ENCODE measurements at regions not wholly inside any gene's neighbourhood (a gene's known extent, or its start where the extent isn't known, plus 50 kb on each side); places are given as distances from the start of the nearest gene placed in this dataset.

DNA sequence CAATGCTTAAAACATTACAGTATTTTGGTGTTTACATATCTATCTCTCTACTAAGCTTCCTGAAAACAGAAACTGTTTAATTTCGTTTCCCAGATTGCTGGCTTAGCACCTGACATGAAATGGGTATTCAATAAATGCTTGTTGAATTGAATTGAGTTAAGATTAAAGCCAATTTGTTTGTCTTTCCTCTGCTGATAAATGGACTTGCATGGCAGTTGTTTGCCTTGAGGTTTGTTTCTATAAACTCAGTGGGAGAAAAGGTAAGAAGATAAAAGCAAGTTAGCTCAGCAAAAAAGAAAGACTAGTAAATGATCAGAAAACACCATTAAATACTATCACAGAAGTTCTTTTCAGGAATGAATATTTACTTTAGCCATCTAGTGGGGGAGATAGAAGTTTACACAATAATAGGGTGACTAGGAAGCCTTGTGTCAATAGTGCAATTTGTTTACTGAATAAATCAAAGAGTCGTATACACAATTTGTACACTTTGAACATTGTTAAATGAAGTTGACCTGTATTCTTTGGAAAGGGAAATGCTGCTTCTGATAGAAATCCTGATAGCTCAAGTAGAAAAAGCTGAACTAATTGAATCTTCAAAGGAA is 754.5 kb upstream of the FAM98A start:
- DNase-seq: no peak

DNA sequence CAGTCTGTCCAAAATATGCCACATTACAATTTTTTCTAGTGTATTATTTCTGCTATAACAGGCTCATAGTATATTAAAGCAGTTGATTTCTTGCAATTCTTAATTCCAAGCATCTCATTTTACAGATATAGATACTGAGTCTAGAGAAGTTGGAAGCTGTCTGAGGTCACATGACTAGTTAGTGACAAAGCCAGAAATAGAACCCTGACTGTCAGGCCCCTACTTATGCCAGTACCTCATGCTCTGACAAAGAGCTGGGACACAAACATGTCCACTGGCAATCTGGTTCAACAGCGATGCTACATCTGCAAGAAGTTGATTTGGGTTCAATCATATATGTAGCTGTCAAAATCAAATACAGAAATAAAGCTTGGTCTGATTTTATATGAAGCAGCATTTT is 750.4 kb upstream of the FAM98A start:
- no peak for DNase-seq

DNA sequence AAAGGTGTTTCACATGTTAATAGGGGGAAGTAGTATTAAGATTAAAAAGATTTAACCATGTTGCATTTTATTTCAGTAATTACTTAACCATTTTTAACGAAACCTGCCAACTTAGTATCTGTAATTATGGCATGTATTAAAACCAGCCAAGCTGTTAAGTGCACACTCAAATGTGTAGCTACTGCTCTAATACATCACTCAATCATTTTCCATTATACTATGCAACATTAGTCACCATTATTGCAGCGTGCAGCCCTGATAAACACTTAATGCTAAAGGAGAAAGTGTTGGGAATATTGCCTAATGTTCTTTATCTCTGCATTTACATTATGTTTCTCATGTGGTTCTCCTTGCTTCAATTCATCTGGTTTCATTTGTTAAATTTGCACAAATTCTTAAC is 745.9 kb upstream of the FAM98A start:
- no peak for DNase-seq

DNA sequence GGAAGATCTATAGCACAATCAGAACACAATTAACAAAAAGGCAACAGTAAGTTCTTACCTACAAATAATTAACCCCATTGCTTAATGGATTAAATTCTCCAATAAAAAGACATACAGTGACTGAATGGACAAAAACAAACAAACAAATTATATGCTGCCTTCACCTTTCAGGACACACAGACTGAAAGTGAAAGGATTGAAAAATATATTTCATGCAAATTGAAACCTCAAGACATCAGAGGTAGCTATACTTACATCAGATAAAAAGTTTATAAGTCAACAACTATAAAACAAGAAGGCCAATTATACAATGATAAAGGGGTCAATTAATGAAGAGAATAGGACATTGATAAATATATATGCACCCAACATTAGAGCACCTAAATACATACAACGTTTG is 741.2 kb upstream of the FAM98A start:
- no peak for DNase-seq

DNA sequence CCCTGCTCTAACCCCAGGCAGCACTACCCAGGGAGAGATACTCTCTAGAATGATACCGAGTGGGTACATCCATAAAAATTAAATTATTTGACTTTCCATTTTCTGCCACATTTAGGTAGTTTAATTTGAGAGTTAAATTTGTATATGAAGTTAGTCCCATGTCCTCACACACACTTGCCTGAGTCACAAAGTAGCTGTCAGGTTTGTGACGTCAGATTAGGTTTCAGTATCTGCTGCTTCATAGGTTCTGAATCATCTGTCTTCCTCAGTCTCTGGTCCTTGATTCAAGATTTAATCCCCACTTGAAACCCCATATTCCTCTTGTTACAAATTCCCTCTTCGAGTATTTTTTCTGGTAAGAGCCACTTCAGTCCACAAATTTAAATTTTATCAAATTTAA is 738.6 kb upstream of the FAM98A start:
- no peak for DNase-seq

DNA sequence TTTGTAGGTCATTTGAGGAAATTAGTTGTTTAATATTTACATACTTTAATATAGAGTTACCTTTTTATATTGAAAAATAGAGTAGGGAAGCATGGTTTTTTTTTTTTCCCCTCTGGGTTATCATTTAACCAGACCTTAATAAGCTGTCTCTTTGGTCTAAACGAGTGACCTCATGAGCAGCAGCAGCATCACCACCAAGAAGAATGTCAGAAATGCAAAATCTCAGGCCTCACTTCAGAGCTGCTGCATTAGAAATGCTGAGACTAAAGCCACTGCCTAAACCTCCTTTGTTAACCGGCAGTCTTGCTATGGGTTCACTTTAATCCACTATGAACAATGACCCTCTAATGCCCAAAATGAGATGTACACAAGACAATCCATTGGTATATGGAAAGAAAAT is 733.7 kb upstream of the FAM98A start:
- DNase-seq: no peak

DNA sequence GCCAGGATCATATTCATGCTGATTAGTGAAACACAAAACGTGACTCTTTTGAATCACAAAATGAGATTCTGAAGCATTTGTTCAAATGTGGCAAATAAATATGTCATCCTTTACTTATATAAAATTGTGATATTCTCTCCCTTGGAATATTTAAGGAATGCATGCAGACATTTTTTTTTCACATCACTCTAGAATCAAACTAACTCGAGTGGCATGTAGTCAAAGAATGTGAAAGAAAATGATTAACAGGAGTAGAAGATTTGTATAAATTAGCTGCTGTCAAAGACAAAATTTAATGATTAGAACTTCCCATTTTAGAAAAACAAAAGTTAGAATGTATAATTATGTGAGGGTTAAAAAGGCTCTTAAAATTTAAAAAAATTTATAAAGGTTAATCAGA is 721.0 kb upstream of the FAM98A start:
- no peak for DNase-seq

DNA sequence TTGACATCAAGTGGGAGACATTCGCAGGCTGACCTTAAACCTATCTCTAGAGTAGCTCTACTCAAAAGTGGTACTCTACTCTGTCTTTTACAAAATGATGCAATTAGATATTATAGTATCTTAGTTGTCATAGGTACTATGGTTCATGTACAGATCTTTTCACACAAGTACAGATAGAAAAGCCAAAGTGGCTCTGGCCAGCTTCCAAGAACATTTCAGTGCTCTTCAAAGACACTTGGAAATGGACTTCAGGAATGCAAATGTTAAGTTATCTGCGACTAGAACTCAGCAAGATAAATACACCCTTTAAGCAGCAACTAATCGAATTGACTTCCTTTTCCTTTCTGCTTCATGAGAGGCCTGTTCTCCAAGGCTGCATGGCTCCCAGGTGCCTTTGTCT is 718.7 kb upstream of the FAM98A start:
- no peak for DNase-seq

DNA sequence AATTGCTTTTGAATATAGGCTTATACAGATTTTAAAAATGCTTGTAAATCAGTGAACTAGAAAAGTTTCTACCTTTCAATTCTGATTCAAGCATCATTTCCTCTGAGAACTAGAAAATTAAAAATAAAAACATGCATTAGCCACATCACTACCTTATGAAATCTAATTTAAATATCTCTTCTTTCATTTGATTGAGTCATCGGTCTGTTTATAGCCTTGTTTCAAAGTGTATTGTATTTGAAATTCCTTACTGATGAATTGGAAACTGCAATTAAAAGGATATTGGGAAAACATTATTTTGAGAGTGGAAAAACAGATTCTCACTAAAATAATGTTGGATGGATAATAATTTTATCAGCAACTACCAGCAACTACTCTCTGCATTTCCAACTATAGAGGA is 717.7 kb upstream of the FAM98A start:
- DNase-seq: no peak

DNA sequence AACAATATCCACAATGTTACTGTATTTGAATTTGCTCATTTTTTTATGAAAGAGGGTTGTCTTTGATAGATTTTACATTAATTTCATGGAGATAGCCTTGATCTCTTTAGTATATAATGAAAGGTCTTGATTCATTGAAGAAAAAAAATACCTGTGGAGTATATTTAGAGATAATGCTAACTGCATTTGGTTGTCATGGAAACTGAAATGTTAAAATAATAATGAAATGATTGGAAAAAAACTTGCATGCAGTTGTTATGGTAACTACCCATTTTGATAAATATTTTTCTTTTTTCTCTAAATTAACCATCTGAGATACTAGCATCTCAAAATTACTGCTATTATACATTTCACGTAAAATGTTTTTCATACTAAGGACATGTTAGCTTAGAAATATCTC is 712.7 kb upstream of the FAM98A start:
- no peak for DNase-seq

DNA sequence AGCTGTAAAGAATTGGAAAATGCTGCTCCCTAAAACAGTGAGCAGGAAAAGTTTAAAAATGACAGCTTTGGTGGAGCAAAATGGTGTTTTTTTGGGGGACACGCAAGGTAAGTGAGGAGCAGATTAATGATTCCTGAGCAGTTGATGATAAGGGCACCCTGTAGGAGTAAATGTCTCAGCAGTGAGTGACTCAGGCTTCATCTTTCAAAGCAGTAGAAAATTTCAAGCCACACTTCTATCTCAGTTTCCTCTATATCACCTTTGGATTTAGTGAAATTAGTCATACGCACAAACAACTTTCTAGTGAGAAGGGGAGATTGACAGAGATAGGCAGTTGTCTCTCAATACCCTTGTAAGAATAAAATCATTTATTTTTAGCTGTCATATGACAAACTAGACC is 709.0 kb upstream of the FAM98A start:
- DNase-seq: no peak

DNA sequence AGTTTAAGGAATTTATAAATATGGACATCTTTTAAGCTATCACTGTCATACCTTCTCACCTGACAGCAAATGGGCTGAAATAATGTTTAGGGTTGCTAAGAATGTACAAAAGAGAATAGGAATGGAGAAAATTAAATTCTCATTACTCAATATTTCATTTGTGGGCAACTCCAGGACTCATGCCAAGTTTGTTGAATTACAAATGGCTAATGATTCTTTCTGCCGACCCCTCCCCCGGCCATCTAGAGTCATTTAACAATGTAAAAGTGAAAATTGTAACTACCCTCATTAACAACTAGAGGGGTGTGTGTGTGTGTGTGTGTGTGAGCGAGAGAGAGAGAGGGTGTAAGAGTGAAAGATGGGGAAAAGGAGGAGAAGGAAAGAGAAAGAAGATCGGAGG is 708.5 kb upstream of the FAM98A start:
- DNase-seq: no peak

DNA sequence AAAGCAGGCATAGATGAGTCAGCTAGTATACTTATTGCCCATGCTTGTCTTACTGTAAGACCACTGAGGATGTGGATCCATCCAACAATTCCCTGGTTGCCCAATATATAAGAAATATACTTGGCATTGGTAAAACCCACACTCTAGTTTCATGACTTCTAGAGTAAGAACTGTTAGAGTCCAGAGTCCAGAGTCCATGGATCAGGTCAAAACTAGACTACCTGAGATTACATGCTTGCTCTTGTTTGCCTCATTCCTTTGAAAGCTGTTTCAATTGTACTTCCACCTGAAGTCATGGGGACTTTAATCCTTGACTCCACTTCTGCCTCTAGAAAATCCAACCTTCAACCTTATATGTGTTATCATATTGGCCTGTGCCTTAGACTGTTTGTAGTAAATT is 707.6 kb upstream of the FAM98A start:
- no peak for DNase-seq

DNA sequence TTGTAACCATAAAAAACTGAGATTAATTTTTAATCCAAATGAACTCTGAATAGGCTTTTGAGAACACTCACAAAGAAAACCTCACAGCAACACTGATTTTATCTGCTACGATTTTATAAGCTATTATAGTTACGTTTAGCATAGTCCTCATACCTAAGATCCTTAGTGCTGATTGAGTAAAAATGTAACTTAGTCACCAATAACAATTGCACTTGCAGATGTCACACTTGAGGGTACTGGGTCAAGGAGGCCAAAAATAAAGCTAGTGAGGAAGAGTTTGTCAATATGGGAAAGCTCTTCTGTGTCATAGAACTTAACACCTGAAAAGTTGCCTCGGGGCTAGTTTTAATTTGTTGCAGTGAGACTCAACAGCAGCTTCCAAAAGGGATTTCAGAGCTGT is 706.5 kb upstream of the FAM98A start:
- DNase-seq: no peak

DNA sequence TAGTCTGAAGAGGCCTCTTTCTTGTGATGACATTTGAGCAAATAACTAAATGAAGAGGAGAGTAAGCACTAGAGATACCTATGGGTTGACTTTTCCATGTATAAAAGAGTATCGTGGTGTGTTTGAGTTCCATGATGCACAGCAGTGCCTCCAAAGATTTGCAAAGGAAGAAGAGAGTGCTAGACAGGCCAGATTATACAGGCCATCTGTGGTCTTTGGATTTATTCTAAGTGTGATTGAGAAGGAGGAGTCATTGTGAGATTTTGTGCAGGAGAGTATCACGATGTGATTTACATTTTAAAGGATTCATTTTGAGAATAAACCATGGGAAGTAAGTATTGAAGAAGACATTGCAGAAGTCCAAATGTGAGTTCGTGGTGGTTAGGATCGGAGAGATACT is 695.9 kb upstream of the FAM98A start:
- DNase-seq: no peak

DNA sequence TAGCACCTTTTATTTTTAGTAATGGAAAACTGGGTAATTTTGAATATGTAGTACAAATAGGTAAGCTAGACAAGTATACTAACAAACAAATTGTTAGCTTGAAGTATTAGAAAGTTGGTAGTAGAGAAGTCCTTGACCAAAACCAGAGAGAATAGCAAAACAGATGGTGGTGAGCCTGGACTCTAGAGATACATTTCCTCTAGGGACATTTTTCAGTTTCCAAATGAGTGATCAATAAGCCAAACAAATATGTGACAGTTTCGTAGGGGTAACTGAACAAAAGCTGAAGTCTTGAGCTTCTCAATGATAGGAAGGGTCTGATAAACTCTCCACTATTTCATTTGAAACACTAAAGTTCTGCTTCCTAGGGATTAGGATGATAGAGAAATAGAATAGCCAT is 692.0 kb upstream of the FAM98A start:
- DNase-seq: no peak

DNA sequence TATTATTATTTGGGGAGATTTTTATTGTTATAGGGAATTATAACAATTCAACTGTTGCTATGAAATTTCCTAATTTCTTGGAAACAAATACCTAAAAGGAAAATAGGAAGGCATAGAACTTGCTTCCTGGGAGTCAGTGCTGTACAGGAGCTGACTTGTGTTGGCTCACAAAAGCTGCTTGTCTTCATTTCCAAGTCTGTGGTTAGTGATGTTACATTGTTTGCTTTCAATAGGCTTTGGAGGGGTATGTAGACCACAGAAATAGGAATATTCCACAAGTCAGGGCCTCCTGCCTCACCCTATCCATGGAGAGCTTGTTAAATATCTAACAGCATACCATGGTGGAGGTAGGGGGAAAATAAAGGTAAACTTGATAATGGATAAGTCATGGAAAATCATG is 688.9 kb upstream of the FAM98A start:
- no peak for DNase-seq

DNA sequence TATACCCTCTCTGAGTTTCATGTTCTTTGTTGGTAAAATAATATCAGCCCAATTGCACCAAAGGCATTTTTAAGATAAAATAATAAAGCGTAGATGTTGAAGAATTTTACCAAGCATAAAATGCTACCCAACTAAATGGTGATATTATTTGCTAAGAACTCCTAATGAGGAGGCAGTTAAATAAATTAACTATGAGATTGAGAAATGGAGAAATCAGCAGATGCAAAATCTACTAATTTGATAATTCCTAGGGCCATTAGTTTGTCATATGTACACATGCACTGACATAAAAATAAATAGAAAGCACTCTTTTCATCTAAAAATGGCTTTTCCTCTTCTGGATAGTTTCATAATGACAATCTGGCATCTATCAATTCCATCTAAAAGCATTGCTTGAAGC is 681.5 kb upstream of the FAM98A start:
- no peak for DNase-seq

DNA sequence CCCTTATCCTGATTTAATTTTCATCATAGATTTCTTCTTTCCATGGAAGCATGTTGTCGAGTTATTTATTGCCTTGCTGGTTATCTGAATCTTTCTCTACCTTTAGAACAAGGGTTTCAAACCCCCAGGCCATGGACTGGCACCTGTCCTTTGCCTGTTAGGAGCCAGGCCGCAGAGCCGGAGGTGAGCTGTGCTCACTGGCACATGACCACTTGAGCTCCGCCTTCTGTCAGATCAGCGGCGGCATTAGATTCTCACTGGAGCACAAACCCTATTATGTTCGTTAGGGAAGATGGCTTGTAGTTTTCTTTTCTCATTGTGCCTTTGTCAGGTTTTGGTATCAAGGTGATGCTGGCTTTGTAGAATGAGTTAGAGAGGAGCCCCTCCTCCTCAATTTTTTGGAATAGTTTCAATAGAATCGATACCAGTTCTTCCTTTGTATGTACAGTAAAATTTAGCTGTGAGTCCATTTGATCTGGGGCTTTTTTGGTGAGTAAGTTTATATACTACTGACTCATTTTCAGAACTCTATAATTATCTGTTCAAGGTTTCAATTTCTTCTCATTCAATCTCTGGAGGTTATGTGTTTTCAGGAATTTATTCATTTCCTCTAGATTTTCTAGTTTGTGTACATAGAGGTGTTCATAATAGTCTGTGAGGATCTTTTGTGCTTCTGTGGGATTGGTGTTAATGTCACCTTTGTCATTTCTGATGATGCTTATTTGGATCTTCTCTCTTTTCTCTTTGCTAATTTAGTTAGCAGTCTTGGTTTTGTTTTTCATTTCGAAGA is 668.0 kb upstream of the FAM98A start:
- DNase-seq: no peak

DNA sequence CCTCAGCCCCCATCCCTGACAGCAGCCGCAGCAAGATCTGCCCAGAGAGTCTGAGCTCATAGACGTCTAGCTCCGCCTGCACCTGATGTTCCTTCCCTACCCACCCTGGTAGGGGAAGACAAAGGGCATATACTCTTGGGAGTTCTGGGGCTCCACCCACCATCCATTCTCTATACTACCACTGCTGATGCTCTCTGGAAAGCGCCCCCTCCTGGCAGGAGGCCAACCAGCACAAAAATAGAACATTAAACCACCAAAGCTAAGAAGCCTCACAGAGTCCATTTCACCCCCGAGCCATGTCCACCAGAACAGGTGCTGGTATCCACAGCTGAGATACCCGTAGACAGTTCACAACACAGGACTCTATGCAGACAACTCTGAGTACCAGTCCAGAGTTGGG is 662.6 kb upstream of the FAM98A start:
- no peak for DNase-seq

DNA sequence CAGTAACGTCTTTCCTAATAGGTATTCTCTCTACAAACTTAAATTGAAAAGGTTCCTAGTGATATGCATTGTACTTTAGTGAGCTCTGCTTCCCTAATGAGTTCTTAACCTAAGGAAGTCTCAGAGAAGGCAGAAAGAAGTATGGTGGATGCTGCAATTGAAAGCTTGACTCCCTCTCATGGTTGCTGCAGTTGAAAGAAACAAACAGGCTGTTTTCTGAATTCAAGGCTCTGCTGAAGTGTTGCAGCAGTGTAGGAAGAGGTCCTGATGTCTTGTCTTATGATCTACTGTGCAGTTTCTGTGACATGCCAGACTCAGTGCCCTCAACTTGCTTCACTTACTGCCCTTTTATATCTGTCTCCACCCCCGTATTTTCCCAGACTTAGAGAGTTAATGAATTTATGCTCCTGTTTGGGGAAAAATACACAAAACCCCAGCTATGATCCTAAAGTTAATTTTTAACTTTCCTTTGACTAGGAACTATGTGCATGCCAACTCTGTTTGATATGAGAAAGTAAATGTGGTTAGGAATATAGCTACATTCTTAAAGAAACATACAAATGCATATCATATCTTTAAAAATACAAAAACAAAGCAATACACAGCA is 655.3 kb upstream of the FAM98A start:
- no peak for DNase-seq

DNA sequence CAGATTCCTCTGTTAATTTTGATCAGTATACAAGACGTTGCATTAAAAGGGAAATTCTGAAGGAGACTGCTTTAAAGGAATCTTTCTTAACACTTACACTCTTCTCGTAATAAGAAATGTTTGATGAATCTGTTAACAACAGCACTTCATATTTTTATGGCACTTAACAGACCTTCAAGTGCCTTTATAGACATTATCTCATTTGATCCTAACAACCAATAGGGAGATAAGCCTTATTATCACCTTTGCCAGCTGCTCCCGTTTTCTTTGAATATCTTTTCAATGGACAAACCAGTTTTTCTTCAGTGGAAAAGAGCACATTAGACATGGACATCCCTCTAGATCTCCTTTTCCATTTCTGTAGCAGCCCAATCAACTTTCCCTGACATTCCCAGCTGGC is 653.0 kb upstream of the FAM98A start:
- DNase-seq: no peak

DNA sequence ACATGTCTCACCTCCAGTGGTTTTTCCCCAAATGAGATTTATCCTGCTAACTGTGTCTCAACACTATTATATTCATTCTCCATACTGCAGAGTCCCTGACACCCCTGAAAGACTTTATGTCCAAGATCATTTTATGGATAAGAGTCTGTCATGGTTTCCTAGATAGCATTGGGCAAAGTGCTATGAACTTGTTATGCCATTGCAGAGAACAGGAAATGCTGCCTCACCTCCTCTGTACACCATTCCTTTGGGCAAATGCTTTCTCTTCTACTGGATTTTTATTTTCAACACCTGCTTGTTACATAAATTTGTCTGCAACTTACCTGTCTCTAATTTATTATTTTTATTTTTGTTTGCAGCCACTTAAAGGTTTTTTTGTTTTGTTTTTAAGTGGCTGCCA is 652.5 kb upstream of the FAM98A start:
- no peak for DNase-seq

DNA sequence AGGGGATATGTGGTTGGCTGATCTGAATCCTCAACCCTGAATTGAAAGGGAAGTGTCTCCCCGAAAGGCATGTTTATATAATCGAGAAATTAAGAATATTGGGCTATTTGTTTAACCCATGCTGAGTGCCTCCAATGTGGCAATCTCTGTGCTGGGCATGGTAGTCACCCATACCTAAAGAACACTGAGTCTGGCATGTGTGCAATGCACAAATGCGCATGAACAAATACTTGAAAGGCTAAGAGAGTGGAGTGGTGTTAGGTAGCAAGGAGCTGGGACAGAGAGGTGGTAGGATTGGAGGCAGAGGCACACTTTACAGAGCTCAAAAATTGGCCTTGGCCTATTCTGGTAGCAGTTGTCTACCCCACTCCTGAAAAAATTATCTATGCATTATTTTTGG is 645.1 kb upstream of the FAM98A start:
- no peak for DNase-seq

DNA sequence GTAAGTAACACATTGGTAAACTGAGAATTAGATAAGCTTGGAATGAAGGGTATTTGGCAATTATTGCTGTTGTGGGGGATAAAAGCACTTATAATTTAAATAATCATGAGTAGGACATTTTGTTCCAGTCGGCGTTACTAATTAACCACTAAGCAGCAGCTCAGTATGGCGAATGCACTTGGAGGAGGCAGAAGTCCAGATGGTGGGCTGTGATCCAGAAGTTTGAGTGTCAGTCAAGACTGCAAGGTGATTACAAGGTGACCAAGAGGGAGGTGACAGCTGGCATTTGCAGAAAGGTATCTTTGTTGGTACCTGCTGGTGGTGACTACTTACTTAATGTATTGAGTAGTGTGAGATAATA is 643.6 kb upstream of the FAM98A start:
- DNase-seq: no peak

All from NCI-H2227 treated with DMSO at 0.1 percent for 48 hours (cell line).